HG03095 (cell line): ENCODE measurements at regions not wholly inside any gene's neighbourhood (a gene's known extent, or its start where the extent isn't known, plus 50 kb on each side); places are given as distances from the start of the nearest gene placed in this dataset.
"Not testable (repeated sequence)": the region's sequence is repeated elsewhere in the genome, so short reads cannot be mapped to it uniquely, and the experiment has no call there.

Source experiments
- ATAC-seq: cut with Tn5 transposase; IDR thresholded peaks from one replicate; pipeline ENCODE4 v1.9.1; 2021; ENCODE audit warnings: moderate library complexity; ENCODE audit not compliant: unreplicated experiment

DNA sequence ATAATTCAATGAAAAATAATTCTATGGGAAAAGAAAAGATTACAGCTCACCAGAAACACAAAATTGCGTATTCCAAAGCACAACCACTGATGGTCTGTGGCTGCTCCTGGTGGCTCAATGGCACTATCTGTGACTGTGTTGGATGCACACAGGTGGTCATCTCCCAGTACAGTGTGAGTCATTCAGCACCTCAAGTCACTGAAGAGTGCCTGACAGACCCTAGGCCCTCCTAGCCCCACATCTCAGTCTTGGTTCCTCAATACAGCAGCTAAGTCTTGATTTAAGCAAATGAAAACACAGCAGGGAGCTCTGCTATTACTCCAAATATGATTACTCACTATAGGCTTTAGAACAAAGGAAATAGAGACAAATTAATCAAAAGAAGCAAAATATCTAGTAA is 233.4 kb upstream of the FRG1 start:
- not testable (repeated sequence) for ATAC-seq

DNA sequence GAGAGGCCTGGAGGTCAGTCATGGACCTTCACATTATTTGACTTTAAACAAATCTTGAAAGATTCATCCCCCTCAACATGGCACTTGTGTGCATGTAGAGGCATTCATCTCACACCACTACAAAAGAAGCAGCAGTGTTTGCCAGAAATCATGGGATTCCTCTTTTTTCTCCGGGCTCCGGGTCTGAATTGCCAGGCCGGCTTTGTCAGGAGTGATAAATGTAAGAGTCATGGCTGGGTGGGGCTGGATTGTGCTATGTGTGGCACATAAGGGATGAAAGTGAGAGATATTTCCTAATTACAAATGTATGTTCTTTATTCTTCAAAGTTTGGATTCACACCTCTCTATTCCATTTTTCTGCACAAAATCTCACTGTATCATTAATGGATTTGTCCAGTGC is 228.7 kb upstream of the FRG1 start:
- not testable (repeated sequence) for ATAC-seq

- ATAC-seq = not testable (repeated sequence)
Observed at GRCh38 chr4:189721016-189721993, 219.4 kb upstream of the FRG1 start.

DNA sequence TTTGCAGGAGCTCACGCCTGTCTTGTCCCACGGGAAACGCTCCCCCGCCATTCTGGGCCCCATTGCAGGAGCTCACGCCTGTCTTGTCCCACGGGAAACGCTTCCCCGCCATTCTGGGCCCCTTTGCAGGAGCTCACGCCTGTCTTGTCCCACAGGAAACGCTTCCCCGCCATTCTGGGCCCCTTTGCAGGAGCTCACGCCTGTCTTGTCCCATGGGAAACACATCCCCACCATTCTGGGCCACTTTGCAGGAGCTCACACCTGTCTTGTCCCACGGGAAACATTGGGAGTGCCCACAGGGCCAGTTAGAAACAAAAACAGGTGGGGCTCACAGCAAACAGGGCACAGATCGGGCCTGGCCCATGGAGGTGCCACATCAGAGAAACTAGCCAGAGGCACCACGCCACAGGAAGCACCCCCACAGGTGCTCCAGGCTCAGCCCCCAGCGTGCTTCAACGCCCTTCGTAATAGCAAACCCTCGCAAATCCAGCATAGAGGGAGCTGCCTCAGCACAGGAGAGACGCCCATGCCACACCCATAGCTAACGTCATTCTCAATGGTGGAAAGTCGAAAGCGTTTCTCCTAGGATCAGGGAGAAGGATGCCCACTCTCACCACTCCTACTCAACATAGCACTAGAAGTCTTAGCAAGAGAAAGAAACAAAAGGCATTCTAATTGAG is 218.2 kb upstream of the FRG1 start:
- not testable (repeated sequence) for ATAC-seq

DNA sequence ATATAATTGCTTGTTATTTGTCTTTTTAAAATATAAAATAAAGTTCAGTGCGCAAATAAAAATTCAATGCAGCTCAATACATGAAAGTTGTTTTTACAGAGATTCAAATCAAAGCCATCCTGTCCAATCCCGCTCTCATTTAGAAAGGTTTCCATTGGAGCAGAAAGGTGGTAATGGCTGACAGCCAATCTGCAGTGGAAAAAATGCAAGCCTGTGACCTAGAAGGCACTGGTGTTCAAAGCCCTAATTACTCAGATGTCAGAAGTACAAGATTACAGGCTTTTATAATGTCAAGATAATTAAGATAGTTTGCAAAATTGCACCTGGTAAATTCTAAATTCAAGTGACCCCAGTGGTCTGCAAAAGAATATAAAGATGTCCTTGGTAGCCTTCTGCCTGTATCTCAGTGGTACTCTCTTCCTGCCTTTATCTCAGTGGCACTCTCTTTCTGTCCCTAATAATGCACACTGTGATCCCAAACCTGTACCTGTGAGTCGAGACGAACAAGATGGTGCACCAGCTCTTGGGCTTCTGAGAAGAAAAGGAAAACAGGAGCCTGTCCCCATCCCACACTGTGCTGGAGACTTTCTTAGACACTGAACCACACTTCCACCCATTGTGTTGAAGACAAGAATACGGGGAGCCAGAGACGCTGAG is 212.6 kb upstream of the FRG1 start:
- not testable (repeated sequence) for ATAC-seq

DNA sequence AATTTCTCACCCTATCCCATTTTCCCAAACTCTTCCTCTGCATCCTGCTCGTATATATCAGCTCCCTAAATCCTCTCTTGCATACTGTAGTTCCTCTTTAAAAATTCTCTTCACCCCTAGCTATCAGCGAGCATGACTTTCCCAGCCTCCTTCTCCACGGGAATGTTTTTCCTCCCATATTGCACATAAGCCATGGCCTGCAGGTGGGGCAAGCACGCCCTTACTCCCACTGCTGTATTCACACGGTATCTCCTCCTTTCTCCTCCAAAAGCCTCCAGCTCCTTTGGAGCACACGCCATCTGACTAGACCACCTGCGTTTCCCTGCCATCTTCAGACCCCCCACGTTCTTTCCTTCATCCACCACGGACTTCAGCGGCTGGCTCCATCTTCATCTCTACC is 208.7 kb upstream of the FRG1 start:
- not testable (repeated sequence) for ATAC-seq

GRCh38 chr4:189733507-189733906 is 207.2 kb upstream of the FRG1 start:
- ATAC-seq = not testable (repeated sequence)

DNA sequence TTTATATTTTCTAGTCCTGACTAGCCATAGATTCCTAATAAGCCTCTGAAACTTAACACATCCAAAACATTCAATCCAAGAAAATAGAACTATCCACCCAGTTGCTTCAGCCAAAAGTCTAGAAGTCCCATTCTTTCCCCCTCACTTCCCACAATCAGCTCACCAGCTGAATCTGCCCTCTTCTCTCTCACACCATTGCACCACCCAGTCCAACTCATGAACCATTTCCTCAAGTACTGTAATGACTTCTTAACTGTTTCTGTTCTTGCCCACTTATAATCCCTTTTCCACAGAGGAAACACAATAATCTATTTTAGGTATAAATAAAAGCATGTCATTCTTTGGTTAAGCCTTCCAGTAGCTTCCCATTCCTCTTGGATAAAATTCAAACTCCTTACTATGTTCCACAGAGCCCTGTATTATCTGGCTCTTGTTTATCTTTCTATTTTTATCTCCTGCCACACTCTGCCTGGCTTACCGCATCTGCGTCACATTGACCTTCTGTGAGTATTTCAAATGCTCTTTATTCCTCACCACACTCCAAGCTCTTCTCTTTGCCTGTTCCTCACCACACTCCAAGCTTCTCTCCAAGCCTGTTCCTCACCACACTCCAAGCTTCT is 205.9 kb upstream of the FRG1 start:
- ATAC-seq = not testable (repeated sequence)

GRCh38 chr4:189736656-189737055 is 204.0 kb upstream of the FRG1 start:
- not testable (repeated sequence) for ATAC-seq

DNA sequence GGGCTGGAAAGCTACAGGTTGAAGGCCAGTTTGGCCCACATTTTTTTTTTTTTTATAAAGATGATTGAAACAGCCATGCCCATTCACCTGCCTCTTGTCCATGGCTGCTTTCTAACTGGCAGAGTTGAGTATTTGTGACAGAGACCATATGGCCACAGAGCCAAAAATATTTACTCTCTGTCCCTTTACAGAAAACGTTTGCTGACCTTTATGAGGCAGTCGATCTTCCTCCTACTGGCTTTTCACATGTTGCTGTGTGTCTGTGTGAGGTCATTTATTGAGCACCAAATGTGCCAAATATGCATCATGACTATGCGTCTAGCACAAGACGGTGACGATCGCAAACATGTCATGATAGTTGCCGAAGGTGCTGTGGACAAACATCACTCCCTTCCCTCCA is 200.6 kb upstream of the FRG1 start:
- not testable (repeated sequence) for ATAC-seq

DNA sequence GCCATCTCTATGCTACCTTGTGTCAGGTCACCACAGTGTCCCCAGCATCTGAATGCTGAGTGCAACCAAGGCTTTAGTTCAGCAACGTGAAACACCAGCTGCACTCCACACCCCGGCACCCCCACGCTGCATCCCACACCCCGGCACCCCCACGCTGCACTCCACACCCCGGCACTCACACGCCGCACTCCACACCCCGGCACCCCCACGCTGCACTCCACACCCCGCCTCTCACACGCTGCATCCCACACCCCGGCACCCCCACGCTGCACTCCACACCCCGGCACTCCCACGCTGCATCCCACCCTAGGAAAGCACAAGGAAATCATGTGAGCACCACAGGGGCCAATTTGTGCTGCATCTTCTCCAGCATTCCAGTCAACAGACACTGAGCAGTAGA is 199.8 kb upstream of the FRG1 start:
- ATAC-seq = no peak

- ATAC-seq = not testable (repeated sequence)
Observed at GRCh38 chr4:189753092-189753491, 187.6 kb upstream of the FRG1 start.

GRCh38 chr4:189763583-189763982 is 177.1 kb upstream of the FRG1 start:
- ATAC-seq = no peak

DNA sequence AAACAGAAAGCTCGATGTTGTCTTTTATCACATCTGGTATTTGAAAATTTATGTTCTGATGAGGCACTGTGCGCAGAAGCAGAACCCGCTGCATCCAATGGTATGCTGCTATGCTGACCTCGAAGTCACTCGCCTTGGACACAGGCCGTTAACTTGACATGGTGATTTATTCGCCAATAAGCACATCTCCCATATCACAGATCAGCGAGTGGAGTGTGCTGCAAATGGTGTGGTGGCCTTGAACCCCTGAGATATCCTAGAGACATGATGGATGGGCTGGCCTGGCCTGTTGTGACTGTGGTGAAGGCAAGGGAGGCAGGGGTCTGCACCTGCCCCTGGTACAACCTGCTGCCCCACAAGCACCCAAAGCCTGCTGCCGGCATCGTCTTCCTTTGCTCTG is 175.4 kb upstream of the FRG1 start:
- no peak for ATAC-seq

GRCh38 chr4:189765736-189766135 is 174.9 kb upstream of the FRG1 start:
- no peak for ATAC-seq

GRCh38 chr4:189767941-189768340 is 172.7 kb upstream of the FRG1 start:
- no peak for ATAC-seq

GRCh38 chr4:189769131-189769530 is 171.5 kb upstream of the FRG1 start:
- no peak for ATAC-seq

DNA sequence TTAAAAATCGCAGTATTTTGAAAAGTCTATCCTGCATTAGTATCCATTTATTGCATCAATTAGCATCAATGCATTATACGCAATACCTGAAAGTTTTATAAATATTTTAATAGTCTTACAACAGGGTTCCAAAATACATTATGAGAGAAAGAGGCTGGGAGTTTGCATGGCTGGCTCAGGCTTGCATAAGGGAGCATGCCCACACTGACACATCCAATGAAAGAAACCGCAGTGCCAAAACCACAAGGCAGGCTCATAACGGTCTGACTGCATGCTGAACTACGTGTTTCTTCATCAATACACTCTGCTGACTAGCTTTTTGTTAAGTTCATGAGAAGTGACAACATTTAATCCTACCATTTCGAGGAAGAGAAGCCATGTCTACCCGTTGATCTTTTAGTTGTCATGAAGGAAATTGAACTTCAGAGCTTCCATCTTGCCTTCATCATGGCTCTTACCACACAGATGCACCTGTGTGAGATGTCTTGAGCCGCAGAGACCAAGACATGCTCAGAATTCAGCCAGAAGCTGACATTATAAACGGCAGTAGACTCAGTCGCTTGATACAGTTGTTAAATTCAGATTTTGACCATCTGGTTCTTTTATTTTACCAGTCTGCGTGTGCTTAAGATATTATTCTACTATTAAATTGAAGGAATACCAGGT is 168.8 kb upstream of the FRG1 start:
- no peak for ATAC-seq

DNA sequence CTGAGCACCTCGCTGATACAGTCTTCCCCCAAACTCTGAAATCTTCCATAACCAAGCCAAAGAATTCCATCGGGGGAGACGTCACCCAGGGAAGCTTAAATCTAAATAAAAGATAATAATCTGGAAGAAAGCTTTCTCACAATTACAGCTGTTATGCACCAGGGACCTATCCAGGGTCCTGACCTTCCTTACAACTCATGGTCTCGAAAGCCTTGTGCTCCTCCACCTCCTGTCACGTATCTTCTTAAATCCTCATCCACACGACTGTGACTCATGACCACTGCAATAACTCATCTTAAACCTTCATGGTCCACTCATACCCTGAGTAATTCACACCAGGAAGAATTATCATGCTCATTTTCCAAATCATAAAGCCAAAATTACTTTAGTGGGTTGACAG is 166.8 kb upstream of the FRG1 start:
- no peak for ATAC-seq

DNA sequence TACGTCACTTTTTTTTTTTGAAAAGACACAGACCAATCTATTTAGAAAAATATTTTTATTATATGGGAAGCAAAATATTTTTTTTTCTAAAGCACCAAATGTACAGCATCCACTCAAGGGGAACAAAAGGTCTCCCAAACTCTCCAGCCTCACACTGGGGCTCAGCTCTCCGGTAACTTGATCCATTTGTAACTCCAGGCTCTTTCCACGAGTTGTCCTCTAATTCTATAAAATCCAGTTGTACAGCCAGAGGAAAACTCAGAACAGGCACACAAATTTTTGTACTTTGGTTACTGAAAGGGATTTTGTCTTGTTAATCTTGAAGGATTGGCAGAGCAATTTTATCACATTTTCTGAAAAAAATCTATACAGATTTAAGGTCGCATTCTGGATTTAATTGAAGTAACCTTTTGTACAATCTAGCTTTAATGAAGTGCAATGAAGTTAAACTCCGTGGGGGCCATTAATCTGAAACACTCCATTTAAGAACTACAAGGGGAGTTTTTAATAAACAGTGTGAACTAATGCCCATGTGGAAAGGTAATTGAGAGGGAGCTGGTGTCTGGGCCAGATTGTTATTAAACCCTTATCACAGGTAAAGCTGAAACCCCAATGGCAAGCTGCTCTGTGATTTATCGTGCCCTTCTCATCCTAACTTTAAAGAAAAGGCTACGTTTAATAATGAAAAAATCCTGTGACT is 161.2 kb upstream of the FRG1 start:
- no peak for ATAC-seq
